ENCODE measurements at regions not wholly inside any gene's neighbourhood (a gene's known extent, or its start where the extent isn't known, plus 50 kb on each side); places are given as distances from the start of the nearest gene placed in this dataset.

- no peaks in the 10 kb centered on the region for H3K27me3 ChIP-seq (ENCODE audit: control insufficient read depth, insufficient read depth, low read length)
- H3K9me3 Mint-ChIP-seq, result no peaks in the 10 kb centered on the region
- H3K4me3 ChIP-seq (ENCODE audit: low read length), result no peak overlapping the region
- H3K36me3 ChIP-seq (ENCODE audit: control insufficient read depth, insufficient read depth, low read length), result no peaks in the 10 kb centered on the region
- intact Hi-C loops (cut with micrococcal nuclease), result no loop called here
- no peak overlapping the region for H3K4me3 Mint-ChIP-seq
- no peaks in the 10 kb centered on the region for H3K4me1 Mint-ChIP-seq
- no peak overlapping the region for H3K27ac ChIP-seq (ENCODE audit: low read length)
- ATAC-seq (no peak), DNase-seq (no peak)
- H3K27ac Mint-ChIP-seq, result no peak overlapping the region
- H3K4me1 ChIP-seq (ENCODE audit: control insufficient read depth, insufficient read depth, low read length), result no peaks in the 10 kb centered on the region
- H3K9me3 ChIP-seq (ENCODE audit: control insufficient read depth, insufficient read depth, low read length), result no peaks in the 10 kb centered on the region
- no peak for TF ChIP-seq CTCF (IDR thresholded peaks at IDR 0.05)
- H3K36me3 Mint-ChIP-seq, result no peaks in the 10 kb centered on the region
- WGBS (ENCODE audit: insufficient coverage), result 100% methylated on average over 1 of the region's 1 CpG
- H3K27me3 Mint-ChIP-seq (ENCODE audit: low read depth in 2 of 2), result peaks cover 18 to 32% of the 10 kb centered on the region in 2 donors
These were observed 103.8 kb downstream of the PCSK1 start for GRCh38 chr5:96329289-96329688.

DNA sequence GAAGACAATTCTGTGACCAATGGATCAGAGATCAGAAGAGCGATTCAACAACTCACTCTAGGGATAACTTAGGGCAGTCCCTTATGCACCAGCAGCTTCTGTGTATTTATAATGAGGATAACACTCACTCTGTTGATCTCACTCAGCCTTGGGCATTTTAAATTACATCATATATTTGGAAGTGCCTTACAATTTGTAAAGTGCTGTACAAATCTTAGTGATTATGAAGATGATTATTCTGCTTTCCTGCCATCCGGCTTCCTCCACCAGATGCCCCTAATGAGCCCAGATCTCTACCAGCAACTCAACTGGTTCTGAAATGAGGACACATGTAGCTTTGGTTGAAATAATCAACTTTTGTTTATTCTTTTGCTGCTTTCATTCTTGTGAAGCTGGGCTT lies 105.3 kb downstream of the PCSK1 start:
- Histone ChIP-seq H3K9me3 (ENCODE audit: control insufficient read depth, insufficient read depth, low read length) (no peaks in the 10 kb centered on the region), H3K27ac (ENCODE audit: low read length) (no peak overlapping the region), H3K27me3 (ENCODE audit: control insufficient read depth, insufficient read depth, low read length) (no peaks in the 10 kb centered on the region), H3K4me3 (ENCODE audit: low read length) (no peak overlapping the region), H3K4me1 (ENCODE audit: control insufficient read depth, insufficient read depth, low read length) (no peaks in the 10 kb centered on the region), H3K36me3 (ENCODE audit: control insufficient read depth, insufficient read depth, low read length) (no peaks in the 10 kb centered on the region)
- Mint-ChIP-seq H3K4me3 (no peak overlapping the region), H3K9me3 (no peaks in the 10 kb centered on the region), H3K4me1 (no peaks in the 10 kb centered on the region), H3K36me3 (no peaks in the 10 kb centered on the region), H3K27me3 (ENCODE audit: low read depth in 2 of 2) (peaks cover 20 to 41% of the 10 kb centered on the region in 2 donors), H3K27ac (no peak overlapping the region)
- no CpG with 5 or more reads among the region's 2 CpGs for WGBS (ENCODE audit: insufficient coverage)
- intact Hi-C loops (cut with micrococcal nuclease), result no loop called here
- no peak for TF ChIP-seq CTCF (IDR thresholded peaks at IDR 0.05)
- no peak for DNase-seq
- no peak for ATAC-seq

- H3K4me3 ChIP-seq (ENCODE audit: low read length), result no peak overlapping the region
- DNase-seq (no peak), ATAC-seq (no peak)
- WGBS (ENCODE audit: insufficient coverage), result 90% methylated on average over 3 of the region's 4 CpGs
- intact Hi-C loops (cut with micrococcal nuclease), result no loop called here
- no peak overlapping the region for H3K27ac ChIP-seq (ENCODE audit: low read length)
- H3K9me3 ChIP-seq (ENCODE audit: control insufficient read depth, insufficient read depth, low read length), result no peaks in the 10 kb centered on the region
- H3K27ac Mint-ChIP-seq, result no peak overlapping the region
- H3K4me1 ChIP-seq (ENCODE audit: control insufficient read depth, insufficient read depth, low read length), result no peaks in the 10 kb centered on the region
- no peak for TF ChIP-seq CTCF (IDR thresholded peaks at IDR 0.05)
- H3K36me3 ChIP-seq (ENCODE audit: control insufficient read depth, insufficient read depth, low read length), result no peaks in the 10 kb centered on the region
- H3K27me3 Mint-ChIP-seq (ENCODE audit: low read depth in 2 of 2), result peaks cover 22 to 39% of the 10 kb centered on the region in 2 donors
- H3K36me3 Mint-ChIP-seq, result no peaks in the 10 kb centered on the region
- no peaks in the 10 kb centered on the region for H3K9me3 Mint-ChIP-seq
- H3K27me3 ChIP-seq (ENCODE audit: control insufficient read depth, insufficient read depth, low read length), result no peaks in the 10 kb centered on the region
- no peak overlapping the region for H3K4me3 Mint-ChIP-seq
- no peaks in the 10 kb centered on the region for H3K4me1 Mint-ChIP-seq
These were observed 106.1 kb downstream of the PCSK1 start for GRCh38 chr5:96326902-96327301.

- no peaks in the 10 kb centered on the region for H3K4me1 Mint-ChIP-seq
- H3K4me3 Mint-ChIP-seq, result no peak overlapping the region
- Histone ChIP-seq H3K36me3 (ENCODE audit: control insufficient read depth, insufficient read depth, low read length) (no peaks in the 10 kb centered on the region), H3K27ac (ENCODE audit: low read length) (no peak overlapping the region), H3K4me1 (ENCODE audit: control insufficient read depth, insufficient read depth, low read length) (no peaks in the 10 kb centered on the region), H3K9me3 (ENCODE audit: control insufficient read depth, insufficient read depth, low read length) (no peaks in the 10 kb centered on the region), H3K4me3 (ENCODE audit: low read length) (no peak overlapping the region), H3K27me3 (ENCODE audit: control insufficient read depth, insufficient read depth, low read length) (no peaks in the 10 kb centered on the region)
- DNase-seq, result no peak
- WGBS (ENCODE audit: insufficient coverage), result 100% methylated on average over 2 of the region's 2 CpGs
- intact Hi-C loops (cut with micrococcal nuclease), result no loop called here
- H3K9me3 Mint-ChIP-seq, result no peaks in the 10 kb centered on the region
- ATAC-seq, result no peak
- no peaks in the 10 kb centered on the region for H3K36me3 Mint-ChIP-seq
- H3K27ac Mint-ChIP-seq, result no peak overlapping the region
- no peak for TF ChIP-seq CTCF (IDR thresholded peaks at IDR 0.05)
- peaks cover 15 to 27% of the 10 kb centered on the region in 2 donors for H3K27me3 Mint-ChIP-seq (ENCODE audit: low read depth in 2 of 2)
These were observed 108.3 kb downstream of the PCSK1 start for GRCh38 chr5:96324708-96325107.

Data from natural killer cell (primary cell).